Caco-2 (cell line): ENCODE measurements at regions not wholly inside any gene's neighbourhood (a gene's known extent, or its start where the extent isn't known, plus 50 kb on each side); places are given as distances from the start of the nearest gene placed in this dataset.

Experiments
- BruUV-seq: library from RNA; stranded (reverse); fragments of 400-500 nt; replicated peaks from 2 replicates; lab custom pipeline; 2021; lab: Mats Ljungman, UMichigan
- CTCF ChIA-PET: fragments of 300-600 bp; sonication (Branson Sonifier 250); formaldehyde crosslinking; loops from one replicate; lab custom pipeline; 2022; ENCODE audit warnings: antibody characterized with exemption; lab: Charles Lee
- POLR2A ChIA-PET: fragments of 300-600 bp; sonication (Branson Sonifier 250); formaldehyde crosslinking; loops from one replicate; lab custom pipeline; 2022; ENCODE audit warnings: antibody characterized with exemption; lab: Charles Lee
- DNase-seq, 2 experiments: peaks; one replicate each; pipeline versions ENCODE4 v3.0.0 to v3.0.0-alpha.2; 2020 to 2022
- H3K27me3 ChIP-seq: replicated peaks from 2 replicates; pipeline ENCODE4 v1.6.0; 2011; ENCODE audit warnings: low read length; ENCODE audit not compliant: control insufficient read depth, insufficient read depth
- H3K36me3 ChIP-seq: 2 replicates; pipeline ENCODE4 v1.5.1; 2011; ENCODE audit warnings: low read length; ENCODE audit not compliant: control insufficient read depth, insufficient read depth
- H3K4me1 ChIP-seq: fragments of 250-450 bp; sonication (Bioruptor Pico); 2 replicates; pipeline ENCODE4 v1.5.1; 2020; ENCODE audit warnings: mild to moderate bottlenecking
- H3K4me3 ChIP-seq: 2 replicates; pipeline ENCODE4 v1.5.1; 2011; ENCODE audit warnings: low read depth, mild to moderate bottlenecking, control low read depth, low read length
- H3K9me3 ChIP-seq: fragments of 250-450 bp; sonication (Bioruptor Pico); 2 replicates; pipeline ENCODE4 v1.5.1; 2020; ENCODE audit warnings: mild to moderate bottlenecking, moderate library complexity
- H3K27ac Mint-ChIP-seq: one replicate; pipeline ENCODE4 v1.8.0; 2022; ENCODE audit warnings: mixed read lengths; ENCODE audit not compliant: unreplicated experiment
- H3K27me3 Mint-ChIP-seq: one replicate; pipeline ENCODE4 v1.8.0; 2022; ENCODE audit warnings: mixed read lengths; ENCODE audit not compliant: insufficient read depth, unreplicated experiment
- H3K36me3 Mint-ChIP-seq: one replicate; pipeline ENCODE4 v1.8.0; 2022; ENCODE audit warnings: mild to moderate bottlenecking, mixed read lengths; ENCODE audit not compliant: insufficient read depth, unreplicated experiment
- H3K4me1 Mint-ChIP-seq: one replicate; pipeline ENCODE4 v1.8.0; 2022; ENCODE audit warnings: low read depth, mixed read lengths; ENCODE audit not compliant: unreplicated experiment
- H3K4me3 Mint-ChIP-seq: one replicate; pipeline ENCODE4 v1.8.0; 2022; ENCODE audit warnings: mild to moderate bottlenecking, moderate library complexity, mixed read lengths; ENCODE audit not compliant: unreplicated experiment
- H3K9me3 Mint-ChIP-seq: one replicate; pipeline ENCODE4 v1.8.0; 2022; ENCODE audit warnings: mixed read lengths; ENCODE audit not compliant: unreplicated experiment
- CTCF ChIP-seq, 2 experiments: fragments of 200-600 bp in 1 of 2; IDR thresholded peaks; 1 replicate in 1 of 2; 2 replicates in 1 of 2; pipeline versions ENCODE4 v1.5.1 to v1.8.0; 2011 to 2022; ENCODE audit warnings: antibody characterized with exemption in 1 of 2, control low read depth in 1 of 2, inconsistent platforms in 1 of 2, low read depth in 1 of 2, low read length in 1 of 2, mild to moderate bottlenecking in 1 of 2, moderate library complexity in 1 of 2; ENCODE audit not compliant: insufficient read depth in 1 of 2, severe bottlenecking in 1 of 2, unreplicated experiment in 1 of 2
- intact Hi-C: fragments of 100-400 bp; cut with micrococcal nuclease; formaldehyde crosslinking; loops from one replicate; pipeline ENCODE4 v1.10.0; 2022; ENCODE audit not compliant: unreplicated experiment

- Mint-ChIP-seq H3K36me3 (no peaks in the 10 kb centered on the region), H3K27ac (no peak overlapping the region), H3K4me3 (no peak overlapping the region), H3K27me3 (no peaks in the 10 kb centered on the region), H3K9me3 (no peaks in the 10 kb centered on the region), H3K4me1 (no peaks in the 10 kb centered on the region)
- H3K36me3 ChIP-seq, result no peaks in the 10 kb centered on the region
- H3K9me3 ChIP-seq, result no peaks in the 10 kb centered on the region
- CTCF ChIA-PET, result no interaction called here
- intact Hi-C loops, result no loop called here
- H3K4me3 ChIP-seq, result no peak overlapping the region
- DNase-seq, result no peak
- H3K27me3 ChIP-seq, result no peaks in the 10 kb centered on the region
- no TSS peak for BruUV-seq
- POLR2A ChIA-PET, result no interaction called here
- no peaks in the 10 kb centered on the region for H3K4me1 ChIP-seq
- no peak for TF ChIP-seq CTCF (IDR thresholded peaks at IDR 0.05; ENCODE audit: insufficient read depth in 1 of 2, low read depth in 1 of 2, low read length in 1 of 2, severe bottlenecking in 1 of 2, unreplicated experiment in 1 of 2)
Observed at GRCh38 chr1:244782056-244782455, 53.4 kb upstream of the COX20 start.

GRCh38 chr1:244783138-244783537, 52.3 kb upstream of the COX20 start:
- H3K36me3 ChIP-seq, result no peaks in the 10 kb centered on the region
- no peak for TF ChIP-seq CTCF (IDR thresholded peaks at IDR 0.05; ENCODE audit: insufficient read depth in 1 of 2, low read depth in 1 of 2, low read length in 1 of 2, severe bottlenecking in 1 of 2, unreplicated experiment in 1 of 2)
- no peak overlapping the region for H3K4me3 ChIP-seq
- H3K4me1 ChIP-seq, result no peaks in the 10 kb centered on the region
- no peaks in the 10 kb centered on the region for H3K4me1 Mint-ChIP-seq
- no peak for DNase-seq
- no peaks in the 10 kb centered on the region for H3K9me3 Mint-ChIP-seq
- H3K27me3 ChIP-seq, result no peaks in the 10 kb centered on the region
- H3K4me3 Mint-ChIP-seq, result no peak overlapping the region
- intact Hi-C loops, result no loop called here
- H3K27ac Mint-ChIP-seq, result no peak overlapping the region
- no peaks in the 10 kb centered on the region for H3K27me3 Mint-ChIP-seq
- H3K36me3 Mint-ChIP-seq, result no peaks in the 10 kb centered on the region
- no peaks in the 10 kb centered on the region for H3K9me3 ChIP-seq
- no TSS peak for BruUV-seq
- POLR2A ChIA-PET, result no interaction called here
- CTCF ChIA-PET, result no interaction called here
